ENCODE measurements at regions not wholly inside any gene's neighbourhood (a gene's known extent, or its start where the extent isn't known, plus 50 kb on each side); places are given as distances from the start of the nearest gene placed in this dataset.
A peak's percentile ranks its signal among the peaks of the same experiment; 100 is the strongest.

DNA sequence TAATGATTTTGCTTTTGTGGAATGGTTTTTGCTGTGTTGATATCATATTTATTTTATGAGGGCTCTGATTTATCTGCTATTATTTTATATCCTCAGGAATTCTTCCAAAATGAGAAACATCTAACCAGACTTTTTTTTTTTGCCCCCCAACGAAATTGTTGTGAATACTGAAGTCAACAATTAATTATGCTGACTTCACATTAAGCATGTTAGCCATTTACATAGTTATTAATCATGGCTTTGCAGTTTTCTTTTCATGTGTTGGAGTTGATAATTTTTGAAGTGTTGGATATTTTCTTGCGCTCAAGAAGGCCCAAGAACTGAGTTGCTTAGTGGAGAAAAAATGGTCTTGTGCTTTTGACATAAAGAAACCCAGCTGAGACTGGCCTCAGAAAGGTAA lies 246.6 kb upstream of the CRY1 start:
- FAIRE-seq: no peak

DNA sequence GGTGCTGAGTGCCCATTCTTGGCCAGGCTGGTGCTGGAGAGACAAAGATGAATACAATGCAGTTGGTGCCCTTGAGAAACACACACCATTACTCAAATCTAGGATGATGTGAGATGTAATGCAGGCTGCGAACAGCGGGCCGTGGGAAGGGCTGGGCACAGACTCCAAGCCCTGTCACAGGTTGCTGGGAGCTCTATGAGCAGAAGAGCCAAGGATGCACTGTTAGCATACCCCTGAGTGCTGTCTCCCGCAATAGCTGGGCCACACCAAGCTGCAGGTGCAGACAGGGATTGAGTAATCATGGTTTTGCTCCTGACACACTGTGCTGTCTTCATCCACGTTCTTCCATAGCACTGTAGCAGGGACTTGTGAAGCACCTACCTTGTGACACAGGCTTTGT lies 247.5 kb upstream of the CRY1 start:
- FAIRE-seq (no peak), DNase-seq (ENCODE audit: low spot score) (no peak)

More for the DNA sequence above, 246.6 kb upstream of the CRY1 start:
- DNase-seq (ENCODE audit: low spot score): no peak

- DNase-seq (ENCODE audit: low spot score) (peak; percentile 97), FAIRE-seq (peak; percentile 99)
Measured at GRCh38 chr12:107344035-107344808, 250.9 kb upstream of the CRY1 start.

- FAIRE-seq: no peak
Measured at GRCh38 chr12:107347261-107347660, 253.9 kb upstream of the CRY1 start.

DNA sequence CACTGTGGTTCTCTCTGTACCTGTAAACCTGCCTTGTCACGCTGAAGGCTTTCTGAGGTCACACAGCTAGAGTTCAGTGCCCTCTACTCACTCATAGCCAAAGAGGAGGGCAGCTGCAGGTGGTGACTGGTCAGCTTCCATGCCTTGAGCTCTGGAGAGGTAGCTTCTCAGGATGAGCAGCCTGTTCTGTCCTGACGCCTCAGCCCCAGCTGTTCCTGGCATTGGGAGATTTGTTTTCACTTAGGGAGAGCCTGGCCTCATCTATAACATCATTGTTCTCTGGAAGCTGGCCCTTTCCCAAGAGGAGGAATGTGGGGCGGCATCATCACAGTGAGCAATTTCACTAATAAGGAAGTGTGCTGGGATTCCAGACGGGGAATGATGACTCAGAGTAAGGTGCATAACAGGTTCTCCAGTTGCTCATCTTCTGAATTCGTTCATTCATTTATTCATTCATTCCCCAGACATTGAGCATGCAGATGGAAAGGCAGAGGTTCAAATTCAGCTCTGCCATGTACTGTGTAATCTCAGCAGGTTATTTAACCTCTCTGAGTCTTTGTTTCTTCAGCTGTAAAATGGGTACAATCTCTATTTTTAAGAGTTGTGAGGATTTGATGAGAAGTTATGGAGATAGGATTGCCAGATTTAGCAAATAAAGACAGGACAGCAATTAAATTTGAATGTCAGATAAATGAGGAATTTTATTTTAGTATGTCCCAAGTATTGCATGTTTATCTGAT lies 255.8 kb upstream of the CRY1 start:
- FAIRE-seq (peak; percentile 92), DNase-seq (ENCODE audit: low spot score) (peak; percentile 96)

More at GRCh38 chr12:107347261-107347660, 253.9 kb upstream of the CRY1 start:
- DNase-seq (ENCODE audit: low spot score): no peak

GRCh38 chr12:107349839-107350238 lies 256.5 kb upstream of the CRY1 start:
- FAIRE-seq (no peak), DNase-seq (ENCODE audit: low spot score) (no peak)

- FAIRE-seq (no peak), DNase-seq (ENCODE audit: low spot score) (no peak)
Measured at GRCh38 chr12:107351109-107351508, 257.8 kb upstream of the CRY1 start.

DNA sequence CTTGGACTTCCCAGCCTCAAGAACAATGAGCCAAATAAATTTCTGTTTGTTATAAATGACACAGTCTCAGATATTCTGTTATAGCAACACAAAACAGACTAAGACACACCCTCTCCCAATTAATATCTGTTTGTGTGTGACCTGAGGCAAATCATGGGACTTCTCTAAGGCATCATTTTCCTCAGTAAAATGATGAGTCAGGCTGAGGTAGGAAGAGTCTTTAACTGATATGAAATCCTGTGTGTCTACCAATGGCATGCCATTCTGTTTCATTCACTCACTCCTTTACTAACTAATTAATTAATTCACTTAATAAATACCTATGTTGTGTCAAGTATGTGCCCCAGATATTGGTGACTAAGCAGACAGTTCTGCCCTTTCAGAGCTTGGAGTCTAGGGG lies 258.4 kb upstream of the CRY1 start:
- peak; percentile 18 for DNase-seq (ENCODE audit: low spot score)
- peak; percentile 15 for FAIRE-seq

DNA sequence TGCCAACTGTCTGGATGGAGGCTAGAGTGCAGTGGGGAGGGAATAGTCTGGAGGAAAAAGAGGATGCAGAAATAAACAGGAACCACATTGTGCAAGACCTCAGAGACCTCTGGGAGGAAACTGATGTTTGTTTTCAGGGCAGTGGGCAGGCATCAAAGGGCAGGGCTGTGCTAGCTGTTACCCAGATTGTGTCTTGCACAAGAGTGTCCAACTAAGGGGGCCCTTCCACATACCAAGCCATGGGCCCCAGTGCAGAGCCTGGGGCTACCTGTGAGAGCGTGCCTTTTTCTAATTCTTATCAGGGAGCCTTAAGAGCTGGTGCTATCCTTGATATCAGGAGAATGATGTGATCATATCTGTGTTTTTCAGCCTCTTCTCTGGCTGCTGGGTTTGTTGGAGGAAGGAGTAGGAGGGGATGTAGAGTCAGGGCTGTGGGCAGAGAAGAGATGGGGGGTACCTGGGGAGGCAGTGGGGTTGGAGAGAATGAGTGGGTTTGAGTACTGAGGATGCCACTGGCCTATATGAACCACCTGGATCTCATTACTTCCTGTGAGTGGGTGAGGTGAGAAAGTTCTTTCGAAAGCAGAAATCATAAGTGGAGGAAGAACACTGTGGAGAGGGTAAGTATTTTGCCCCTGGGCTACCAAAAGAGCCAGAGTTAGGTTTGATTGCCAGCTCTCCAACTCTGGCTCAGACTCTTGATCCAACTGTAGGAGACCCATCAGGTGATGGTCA lies 259.2 kb upstream of the CRY1 start:
- no peak for FAIRE-seq
- no peak for DNase-seq (ENCODE audit: low spot score)

DNA sequence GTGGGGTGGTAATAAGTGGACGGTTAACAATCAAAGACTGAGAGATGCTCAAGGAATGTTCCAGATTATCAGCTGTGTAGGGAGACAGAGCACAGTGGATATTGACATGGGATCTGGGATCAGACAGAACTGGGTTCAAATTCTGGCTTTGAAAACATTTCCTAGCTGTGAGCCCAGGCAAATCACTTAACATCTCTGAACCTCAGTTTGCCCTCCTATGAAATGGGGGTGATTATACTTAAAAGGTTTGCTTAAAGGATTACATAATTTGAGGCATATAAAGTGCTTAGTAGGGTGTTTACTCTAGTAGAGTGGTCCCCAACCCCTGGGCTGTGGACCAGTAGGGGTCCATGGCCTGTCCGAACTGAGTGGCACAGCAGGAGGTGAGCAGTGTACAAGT lies 260.0 kb upstream of the CRY1 start:
- FAIRE-seq: no peak
- DNase-seq (ENCODE audit: low spot score): no peak

- DNase-seq (ENCODE audit: low spot score): no peak
- FAIRE-seq: no peak
Measured at GRCh38 chr12:107355004-107355565, 261.7 kb upstream of the CRY1 start.

- no peak for DNase-seq (ENCODE audit: low spot score)
- no peak for FAIRE-seq
Measured at GRCh38 chr12:107355612-107356011, 262.3 kb upstream of the CRY1 start.

- FAIRE-seq: peak; percentile 96
- peak; percentile 91 for DNase-seq (ENCODE audit: low spot score)
Measured at GRCh38 chr12:107356266-107356936, 263.1 kb upstream of the CRY1 start.

- DNase-seq (ENCODE audit: low spot score) (no peak), FAIRE-seq (no peak)
Measured at GRCh38 chr12:107356937-107357295, 263.6 kb upstream of the CRY1 start.

- DNase-seq (ENCODE audit: low spot score) (peak; percentile 96), FAIRE-seq (peak; percentile 87)
Measured at GRCh38 chr12:107359382-107359781, 266.0 kb upstream of the CRY1 start.

GRCh38 chr12:107360033-107360432 lies 266.7 kb upstream of the CRY1 start:
- DNase-seq (ENCODE audit: low spot score) (peak; percentile 5), FAIRE-seq (no peak)

GRCh38 chr12:107360482-107360881 lies 267.1 kb upstream of the CRY1 start:
- DNase-seq (ENCODE audit: low spot score): peak; percentile 77
- FAIRE-seq: peak; percentile 82

- DNase-seq (ENCODE audit: low spot score): no peak
- FAIRE-seq: no peak
Measured at GRCh38 chr12:107361970-107362369, 268.6 kb upstream of the CRY1 start.

- FAIRE-seq: no peak
- DNase-seq (ENCODE audit: low spot score): no peak
Measured at GRCh38 chr12:107362960-107363359, 269.6 kb upstream of the CRY1 start.

DNA sequence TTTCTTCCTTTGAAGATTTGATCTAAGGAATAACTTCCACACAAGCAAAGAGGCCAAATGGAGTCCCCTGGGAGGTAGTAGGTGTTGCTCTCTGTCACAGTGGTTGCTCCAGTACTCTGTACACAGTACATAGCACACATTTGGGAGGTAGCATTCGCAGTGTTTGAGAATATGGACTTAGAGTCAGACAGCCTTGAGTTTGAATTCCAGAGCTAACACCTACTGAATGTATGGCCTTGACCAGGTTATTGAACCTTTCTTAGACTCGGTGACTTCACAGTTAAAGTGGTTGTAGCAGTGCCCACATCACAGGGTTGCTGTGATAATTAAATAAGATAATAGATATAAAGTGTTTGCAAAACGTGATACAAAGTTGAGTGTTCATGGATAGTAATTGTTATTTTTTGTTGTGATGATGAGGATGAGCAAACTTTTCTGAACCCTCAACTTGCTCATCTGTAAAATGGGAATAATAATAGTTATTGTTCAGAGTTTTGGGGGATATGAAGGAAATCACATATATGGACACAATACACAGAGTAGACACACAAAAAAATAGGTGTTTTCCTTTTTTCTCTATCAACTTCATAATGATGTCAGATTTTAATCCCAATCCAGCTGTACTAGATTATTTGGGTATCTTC lies 271.6 kb upstream of the CRY1 start:
- DNase-seq (ENCODE audit: low spot score) (no peak), FAIRE-seq (no peak)

GRCh38 chr12:107365703-107366102 lies 272.4 kb upstream of the CRY1 start:
- DNase-seq (ENCODE audit: low spot score) (no peak), FAIRE-seq (no peak)

Measured in RCC 7860 (cell line).